Anterior cingulate cortex (tissue), 58 donors: ENCODE measurements at regions not wholly inside any gene's neighbourhood (a gene's known extent, or its start where the extent isn't known, plus 50 kb on each side); places are given as distances from the start of the nearest gene placed in this dataset.
A peak's percentile ranks its signal among the peaks of the same experiment; 100 is the strongest.

ENCODE experiments used
- DNase-seq, 58 donors: peaks; one replicate each; lab custom pipeline; 2025; lab: John Stamatoyannopoulos, UW

DNA sequence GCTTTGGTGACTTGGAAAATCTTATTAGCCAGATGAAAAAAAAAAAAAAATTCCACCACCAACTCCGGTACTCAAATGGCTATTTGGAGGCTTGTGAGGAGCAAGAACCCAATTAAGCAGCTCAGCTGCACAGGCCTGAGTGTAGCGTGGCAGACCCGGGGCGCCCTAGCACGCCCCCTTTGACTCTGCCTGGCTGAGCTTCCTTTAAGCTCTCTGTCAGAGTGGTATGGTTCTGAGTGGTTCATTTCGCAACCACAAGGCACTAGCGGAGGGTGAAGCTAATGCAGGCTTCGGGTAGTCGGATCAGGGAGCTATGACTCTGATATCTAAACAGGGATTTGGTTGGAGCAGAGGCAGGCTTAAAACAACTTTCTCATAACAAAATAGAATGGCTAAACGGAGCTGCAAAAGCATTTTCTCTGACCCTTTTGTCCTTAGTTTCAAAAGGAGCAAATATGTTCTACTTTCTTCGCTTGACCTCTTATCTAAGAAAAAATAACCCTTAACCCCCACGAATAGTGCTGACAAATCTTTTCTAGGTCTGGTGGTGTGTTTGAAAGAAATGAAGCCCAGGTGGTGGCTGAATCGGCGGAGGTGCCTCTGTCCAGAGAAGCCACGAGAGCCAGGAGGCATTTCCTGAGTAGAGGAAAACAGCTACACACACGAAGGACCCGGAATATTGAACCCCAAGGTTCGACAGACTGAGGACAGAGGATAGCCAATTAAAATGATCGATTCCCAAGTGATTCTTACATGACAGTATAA lies 285.4 kb upstream of the GLI3 start:
- DNase-seq: peak in 1 of 58 donors; percentile 2

DNA sequence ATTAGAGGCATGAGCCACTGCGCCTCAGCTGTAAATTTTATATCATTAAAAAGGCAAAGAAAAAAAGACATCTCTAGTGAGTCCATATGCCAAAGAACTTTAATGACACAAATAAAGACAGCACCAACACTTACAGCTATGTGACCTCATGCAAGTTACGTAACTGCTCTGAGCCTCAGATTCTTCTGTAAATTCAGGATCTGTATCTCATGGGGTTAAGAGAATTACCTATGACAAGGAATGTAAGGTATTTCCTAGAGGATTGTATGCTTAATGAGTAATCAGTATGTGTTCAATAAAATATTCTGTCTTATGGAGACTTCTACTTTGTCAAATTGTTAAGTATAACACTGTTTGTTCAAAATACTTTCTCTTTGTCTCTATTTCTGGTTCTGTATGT lies 274.0 kb upstream of the GLI3 start:
- DNase-seq: no peak

DNA sequence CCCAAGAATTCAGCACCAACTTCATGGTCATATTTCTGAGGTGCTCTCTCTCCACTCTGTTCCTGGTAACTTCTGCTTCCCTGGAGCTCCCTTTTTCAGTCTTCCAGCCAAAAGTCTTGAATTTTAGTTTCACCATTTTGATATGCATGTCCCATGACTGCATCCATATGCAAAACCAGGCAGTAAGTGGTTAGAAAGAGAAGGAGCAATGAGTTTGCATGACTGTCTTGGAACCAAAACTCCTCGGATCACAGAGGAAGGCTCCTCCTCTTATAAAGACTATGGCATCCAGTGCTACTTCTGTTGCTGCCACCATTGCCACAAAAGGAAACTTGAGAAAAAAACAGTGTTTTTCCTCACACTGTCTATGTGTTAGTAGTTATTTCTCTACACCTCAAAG lies 269.1 kb upstream of the GLI3 start:
- DNase-seq: no peak

DNA sequence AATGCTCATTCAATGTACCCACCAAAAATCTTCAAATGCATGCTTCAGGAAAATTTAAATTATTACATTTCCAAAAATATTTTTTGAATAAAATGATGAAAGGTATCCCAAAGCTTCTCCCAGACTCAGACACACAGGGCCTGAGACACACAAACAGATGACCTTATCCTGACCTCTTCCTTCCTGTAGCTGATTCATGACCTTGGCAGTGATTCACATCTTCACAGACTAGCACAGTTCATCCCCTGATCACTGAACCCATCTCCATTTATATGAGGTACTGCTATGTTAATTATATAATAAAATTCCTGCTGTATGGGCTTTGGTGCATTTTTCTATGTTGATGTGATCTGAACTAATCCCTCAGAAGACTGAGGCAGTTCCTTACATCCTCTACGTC lies 265.0 kb upstream of the GLI3 start:
- DNase-seq: no peak

DNA sequence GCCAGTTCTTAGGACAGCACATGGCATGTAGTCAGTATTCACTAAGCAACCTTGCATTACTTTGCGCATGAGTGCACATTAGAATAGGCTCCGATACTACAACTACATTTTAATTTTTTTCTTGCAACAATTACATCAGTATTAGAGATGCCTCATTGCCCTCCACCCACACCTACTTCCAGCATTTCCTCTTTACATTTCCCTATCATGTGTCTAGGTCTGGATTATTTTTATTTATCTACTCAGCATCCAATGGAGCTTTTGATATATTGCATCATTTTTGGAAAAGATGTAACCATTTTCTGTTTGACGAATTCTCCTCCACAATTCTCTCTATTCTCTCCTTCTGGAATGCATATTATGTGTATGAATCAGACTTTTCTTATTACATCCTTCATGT lies 258.2 kb upstream of the GLI3 start:
- no peak for DNase-seq

DNA sequence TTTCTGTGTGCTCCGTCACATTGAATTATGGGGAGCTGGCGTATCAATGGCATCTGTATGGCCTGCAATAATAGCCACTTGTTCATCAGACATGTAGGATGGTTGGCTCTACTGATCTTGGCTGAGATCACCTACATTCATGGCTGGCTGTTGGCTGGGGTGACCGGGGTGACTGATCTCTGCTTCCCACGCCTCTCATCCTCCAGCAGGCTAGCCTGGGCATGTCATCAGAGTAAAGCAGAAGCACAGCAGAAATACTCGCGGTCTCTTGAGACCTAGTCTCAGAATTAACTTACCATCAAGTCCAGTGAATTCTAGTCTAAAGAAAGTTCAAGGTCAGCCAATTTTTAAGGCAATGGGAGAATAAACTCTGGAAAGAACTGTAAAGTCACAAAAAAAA lies 257.7 kb upstream of the GLI3 start:
- DNase-seq: no peak

DNA sequence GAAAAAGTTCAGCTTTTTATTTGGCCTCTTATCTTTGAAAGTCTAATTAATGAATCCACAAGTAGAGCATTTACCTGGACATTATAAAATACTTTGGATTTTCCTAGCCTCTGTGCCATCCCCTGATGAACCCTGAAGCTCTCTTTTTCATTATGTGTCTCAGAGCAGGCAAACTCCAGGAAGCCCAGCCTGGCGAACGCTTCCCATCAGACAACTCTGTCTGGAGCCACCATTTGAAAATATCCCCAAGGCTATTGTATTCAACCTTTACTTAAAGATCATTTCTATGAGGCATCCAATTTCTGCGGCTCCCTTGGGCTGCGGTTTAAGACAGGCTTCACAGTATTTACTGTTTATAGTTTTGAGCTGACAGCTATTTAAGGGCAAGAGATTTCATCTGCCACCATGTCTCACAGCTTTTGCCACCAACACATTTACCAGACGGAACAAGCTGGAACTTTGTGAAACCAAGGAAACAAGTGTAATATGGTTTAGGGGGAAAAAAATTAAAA lies 257.2 kb upstream of the GLI3 start:
- peak in 1 of 58 donors; percentile 6 for DNase-seq

DNA sequence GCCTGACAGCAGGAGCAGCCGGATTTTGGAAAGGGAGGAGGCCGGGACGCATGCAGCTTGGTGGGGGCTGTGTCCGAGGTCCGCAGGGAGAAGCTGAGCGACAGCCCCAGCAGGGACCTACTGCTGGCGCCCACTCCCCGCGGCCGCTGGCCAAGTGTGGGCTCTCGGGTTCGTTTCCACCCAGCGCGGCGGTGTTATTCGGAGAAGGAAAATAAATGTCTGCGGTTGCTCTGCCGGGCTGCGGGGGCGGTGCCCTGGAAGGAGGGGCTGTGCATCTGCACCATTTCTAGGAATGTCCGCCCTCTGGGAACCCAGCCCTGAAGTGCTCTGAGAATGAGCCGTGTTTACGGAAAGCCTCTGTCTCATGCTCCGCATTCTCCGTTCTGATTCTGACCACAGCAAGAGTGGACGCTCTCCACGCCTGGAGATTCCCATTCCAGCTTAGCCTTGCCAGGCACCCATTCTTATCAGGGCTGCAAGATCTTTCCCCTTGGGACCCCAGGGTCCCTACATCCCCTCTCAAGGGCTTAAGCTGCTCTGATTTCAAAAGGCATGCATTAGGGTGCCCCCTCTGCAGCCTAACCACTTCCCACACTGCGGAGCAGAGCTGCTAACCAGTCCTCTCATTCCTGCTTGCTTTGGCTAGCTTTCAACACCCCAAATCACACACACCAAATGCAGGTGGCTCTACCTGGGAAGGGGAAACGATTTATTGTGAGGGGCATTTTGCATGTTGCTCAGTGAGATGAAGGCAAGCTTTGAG lies 256.6 kb upstream of the GLI3 start:
- DNase-seq: peak in 42 of 58 donors; percentile 2 to 69 (median 23)

DNA sequence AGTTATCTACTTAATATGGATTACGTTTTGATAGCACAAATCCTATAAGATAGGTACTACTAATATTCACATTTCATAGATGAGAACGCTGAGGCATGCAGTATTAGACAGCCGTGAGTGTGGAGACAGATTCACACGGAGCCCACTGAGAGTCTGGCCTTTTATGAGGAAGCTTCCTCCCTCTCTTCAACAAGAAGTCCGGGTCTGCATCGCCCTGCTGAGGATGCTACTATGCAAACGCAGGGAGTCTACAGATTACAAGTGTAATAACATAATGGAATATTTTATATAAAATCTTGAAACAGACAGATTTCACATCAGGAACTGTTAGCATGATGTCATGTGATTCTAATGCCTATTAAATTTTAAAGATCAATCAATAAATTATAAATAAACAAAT lies 255.9 kb upstream of the GLI3 start:
- DNase-seq: peak in 1 of 58 donors; percentile 1

DNA sequence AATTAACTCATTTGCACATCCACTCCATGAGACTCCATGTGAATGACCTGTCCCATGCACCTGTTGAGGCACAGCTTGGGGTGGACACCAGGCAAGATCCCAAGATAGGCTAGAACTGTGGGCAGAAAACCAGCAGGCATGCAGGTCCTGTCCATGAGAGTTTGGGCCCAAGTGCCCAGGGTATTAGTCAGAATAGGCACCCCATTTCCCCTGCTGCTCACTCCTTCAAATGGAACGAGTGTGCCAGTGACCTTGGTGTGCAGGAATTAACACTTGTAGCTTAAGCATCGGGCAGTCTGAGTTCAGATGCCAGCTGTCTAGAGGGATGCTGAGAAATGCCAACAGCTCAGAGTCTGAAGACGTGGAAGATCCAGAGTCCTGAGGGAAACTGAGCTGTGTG lies 254.1 kb upstream of the GLI3 start:
- DNase-seq: no peak

DNA sequence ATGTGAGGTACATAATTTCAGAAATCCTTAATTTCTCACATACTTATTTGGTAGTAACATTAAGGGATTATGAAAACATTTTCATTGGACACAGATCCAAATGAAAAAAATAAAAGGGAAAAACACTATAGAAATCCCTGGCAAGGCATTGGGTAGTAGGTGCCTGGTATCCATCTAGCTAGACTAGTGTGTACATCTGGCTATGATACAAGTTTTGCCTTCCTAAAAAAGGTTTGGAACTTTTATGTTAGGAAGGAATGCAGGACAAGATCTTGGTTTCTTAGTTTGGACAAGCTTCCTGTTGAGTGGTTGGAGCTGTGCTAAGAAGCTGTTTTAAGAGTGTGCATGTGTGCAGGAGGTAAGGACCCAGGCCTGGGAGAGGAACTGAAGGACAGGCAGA lies 252.3 kb upstream of the GLI3 start:
- DNase-seq: no peak

DNA sequence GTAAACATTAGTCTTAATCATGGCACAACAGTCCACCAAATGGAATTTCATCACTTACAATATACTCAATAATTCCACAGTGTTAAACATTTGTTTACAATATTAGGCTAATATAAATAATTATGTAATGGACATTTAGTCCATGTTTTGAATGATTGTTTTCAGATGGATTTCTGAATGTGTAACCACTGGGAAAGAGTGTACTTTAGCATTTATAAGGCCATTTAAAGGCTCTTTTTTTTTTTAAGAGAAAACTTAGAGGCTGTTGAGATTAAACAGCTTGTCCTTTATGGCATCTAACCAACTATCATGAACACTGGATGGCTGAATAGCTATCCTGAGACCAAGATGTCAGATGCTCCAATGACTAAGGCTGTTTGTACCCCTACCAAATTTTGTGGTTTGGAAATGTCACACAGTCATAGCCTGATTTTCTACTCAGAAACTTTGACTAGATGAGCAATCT lies 248.3 kb upstream of the GLI3 start:
- DNase-seq: no peak

DNA sequence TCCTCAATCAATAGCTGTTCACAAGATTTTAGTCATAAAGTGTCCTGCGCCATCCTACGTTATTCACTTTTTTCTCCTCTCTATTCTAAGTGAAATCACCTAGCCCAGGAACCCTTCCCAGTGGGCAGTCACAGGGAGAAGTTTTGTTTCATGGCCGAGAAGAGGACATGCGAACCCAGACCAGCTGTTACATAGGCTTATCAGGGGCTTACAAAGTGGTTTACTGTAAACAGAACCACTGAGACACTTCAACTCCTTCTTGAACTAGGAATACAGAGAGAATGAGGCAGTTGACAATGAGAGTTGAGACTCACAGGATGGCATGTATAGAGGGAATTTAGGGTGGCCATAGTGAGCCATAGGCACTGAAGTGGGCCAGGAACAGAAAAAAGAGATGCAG lies 246.9 kb upstream of the GLI3 start:
- no peak for DNase-seq

DNA sequence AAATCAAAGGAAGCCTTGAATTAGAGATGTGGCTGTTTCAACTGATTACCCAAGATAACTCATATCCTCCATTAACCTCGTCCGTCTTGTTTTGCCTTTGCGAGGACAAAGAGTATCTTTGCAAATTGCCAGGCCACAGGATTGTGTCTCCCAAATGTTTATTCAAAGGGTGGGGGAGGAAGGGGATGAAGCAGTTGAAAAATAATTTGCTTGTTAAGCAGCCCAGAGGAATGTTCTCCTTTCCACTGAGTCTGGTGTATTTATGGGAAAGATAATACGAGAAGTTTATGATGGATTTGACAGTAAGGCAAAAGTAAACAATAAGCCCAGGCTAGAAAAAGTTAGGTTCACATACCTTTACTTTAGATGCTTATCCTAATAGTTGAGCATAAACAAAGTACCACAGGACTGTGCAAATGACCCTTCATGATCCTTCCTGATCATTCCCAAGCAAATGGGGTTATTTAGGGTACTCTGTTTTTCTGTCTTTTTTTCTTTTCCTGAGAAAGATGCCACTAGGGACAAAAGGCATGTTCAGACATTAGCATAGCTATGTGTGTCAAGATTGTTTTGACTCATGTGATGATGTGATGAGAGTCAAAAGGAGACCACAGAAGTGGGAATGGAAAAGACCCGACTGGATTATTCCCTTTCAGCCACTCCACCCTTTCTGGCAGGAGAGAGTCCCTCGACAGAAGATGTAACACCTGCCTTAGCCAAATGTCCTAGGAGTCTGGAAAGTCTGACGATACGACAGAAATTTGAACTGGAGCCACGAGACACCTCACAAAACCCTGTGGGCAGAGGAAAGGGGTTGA lies 243.0 kb upstream of the GLI3 start:
- no peak for DNase-seq

DNA sequence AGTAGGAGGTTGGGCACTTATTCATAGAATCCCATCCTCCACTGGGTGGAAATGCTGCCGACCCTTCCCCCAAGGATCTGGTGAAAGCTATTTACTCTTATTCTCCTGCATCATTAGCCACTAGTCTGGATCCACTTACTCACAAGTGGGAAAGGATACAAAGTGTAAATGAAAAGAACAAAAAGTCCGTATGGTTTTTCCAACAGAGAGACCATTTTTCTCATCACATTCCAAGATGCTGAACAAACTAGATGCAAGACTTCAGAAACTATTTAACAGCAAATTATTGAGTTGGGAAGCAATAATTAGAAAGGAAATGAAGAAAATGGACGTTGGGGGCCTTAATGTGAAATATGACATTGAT lies 242.4 kb upstream of the GLI3 start:
- DNase-seq: no peak

DNA sequence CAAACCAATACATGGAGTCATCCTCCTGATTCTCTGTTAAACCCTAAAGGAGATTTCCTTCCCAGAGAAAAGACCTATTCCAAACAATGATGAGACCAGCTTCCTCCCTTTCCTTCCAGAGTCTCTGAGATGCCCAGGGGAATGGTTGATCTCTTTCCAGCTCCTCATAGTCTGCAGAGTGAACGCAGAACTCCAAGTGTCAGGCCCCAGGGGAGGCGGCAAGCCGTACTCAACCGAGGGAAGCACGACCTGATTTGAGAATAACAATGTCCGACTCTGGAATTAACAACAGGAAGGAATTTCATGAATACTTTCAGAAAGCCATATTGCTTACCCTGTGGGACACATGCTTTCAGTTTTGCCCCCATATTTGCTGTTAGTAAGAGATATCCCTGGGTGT lies 241.7 kb upstream of the GLI3 start:
- no peak for DNase-seq

DNA sequence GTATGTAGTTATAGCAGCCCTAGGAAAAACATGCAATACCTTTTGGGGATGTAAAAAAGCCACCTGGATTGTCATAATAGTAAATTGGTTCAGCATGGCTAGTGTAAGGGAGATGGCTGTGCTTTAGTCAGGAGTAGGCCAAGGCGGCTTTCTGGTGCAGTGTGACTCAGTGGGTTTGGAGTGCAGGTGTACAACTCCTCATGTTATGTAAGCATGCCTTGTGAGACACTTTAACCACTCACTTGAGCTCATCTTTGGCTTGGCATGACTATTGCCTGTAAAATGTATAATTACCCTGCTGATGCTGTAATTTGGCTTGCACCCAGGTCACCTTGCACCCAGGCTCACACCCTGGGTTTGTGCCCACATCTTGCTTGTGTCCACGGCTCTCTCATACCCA lies 239.2 kb upstream of the GLI3 start:
- no peak for DNase-seq

DNA sequence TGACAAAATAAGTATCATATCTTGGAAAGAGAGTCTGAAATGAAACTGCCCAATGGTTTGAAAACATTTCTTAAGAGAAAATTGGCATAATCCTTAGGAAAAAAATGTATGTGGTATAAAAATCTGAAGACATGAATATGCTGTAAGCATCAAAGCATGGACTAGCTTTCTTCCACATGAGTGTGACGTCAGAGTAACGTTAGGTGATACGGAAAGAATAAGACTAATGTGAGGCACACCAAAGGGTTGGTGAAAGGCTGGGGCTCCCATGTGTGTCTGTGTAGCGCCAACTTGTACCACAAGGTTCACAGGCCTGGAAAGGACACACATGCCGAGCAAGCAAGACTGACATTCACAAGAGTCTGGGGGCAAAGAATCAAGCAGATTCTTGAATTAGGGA lies 238.1 kb upstream of the GLI3 start:
- no peak for DNase-seq

DNA sequence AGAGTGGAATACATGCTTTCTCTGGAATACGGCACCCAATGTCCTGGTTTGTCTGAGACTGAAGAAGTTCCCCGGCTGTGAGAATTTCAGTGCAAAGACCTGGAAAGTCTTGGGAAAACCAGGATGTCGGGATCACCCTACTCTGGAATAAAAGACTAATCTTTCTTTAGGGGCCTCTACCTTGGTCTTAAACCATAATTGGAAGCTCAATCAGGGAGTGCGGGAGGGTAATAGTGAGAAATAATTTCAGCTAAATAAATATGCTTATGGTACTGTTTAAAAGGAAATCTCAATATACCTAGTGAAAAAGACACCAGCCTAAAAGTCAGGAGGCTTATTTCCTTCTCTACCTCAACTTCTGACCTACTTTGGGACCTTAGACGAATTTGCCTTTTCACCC lies 236.1 kb upstream of the GLI3 start:
- DNase-seq: no peak

DNA sequence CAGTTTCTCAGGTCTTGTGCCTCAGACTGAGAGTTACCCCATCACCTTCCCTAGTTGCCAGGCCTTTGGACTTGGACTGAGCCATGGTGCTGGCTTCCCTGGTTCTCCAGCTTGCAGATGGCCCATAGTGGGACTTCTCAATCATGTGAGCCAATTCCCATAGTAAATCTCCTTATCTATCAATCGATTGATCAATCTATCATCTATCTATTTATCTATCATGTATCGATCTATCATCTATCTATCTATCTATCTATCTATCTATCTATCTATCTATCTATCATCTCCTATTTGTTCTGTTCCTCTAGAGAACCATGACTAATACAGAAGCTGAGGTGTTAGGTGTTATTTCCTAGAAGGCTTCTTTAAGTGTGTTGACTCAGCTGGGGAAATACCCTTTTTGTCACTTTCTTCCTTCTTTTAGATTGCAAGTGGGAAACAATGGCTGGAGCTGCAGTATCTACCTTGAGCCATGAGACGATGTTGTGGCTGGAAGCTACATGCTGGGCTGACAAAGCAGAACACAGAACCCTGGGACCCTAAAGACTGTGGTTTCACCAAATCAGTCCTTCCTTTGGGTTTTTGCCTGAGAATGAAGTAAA lies 234.7 kb upstream of the GLI3 start:
- DNase-seq: no peak

DNA sequence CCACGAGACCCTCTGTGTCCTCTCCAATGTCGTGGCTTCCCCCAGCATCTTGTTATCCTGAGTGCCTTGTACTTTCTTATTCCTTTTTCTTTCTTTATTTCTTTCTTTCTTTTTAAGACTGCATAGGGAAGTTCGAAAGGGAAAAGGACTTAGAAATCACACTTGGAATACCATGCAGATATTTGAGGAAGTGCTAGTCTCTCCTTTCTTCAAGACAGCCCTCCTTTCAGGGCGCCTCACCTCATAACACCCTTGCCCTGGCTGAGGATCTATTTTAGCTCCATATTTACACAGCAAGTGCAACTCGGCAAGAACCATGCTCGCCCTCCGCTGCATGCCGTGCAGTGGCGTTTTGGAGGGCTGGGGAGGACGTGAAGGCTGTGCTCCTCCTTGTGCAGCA lies 232.3 kb upstream of the GLI3 start:
- DNase-seq: no peak
